Transverse colon (tissue), 4 donors: ENCODE measurements at regions not wholly inside any gene's neighbourhood (a gene's known extent, or its start where the extent isn't known, plus 50 kb on each side); places are given as distances from the start of the nearest gene placed in this dataset.

Experiments used
- EP300 ChIP-seq: sonication (generic); formaldehyde crosslinking; IDR thresholded peaks from one replicate; pipeline ENCODE4 v1.6.1; 2017; ENCODE audit warnings: antibody characterized with exemption, low read depth
- POLR2A ChIP-seq: fragments of 450-650 bp; IDR thresholded peaks from one replicate; pipeline ENCODE4 v1.6.1; 2016; ENCODE audit warnings: antibody characterized with exemption, mild to moderate bottlenecking, moderate library complexity
- POLR2AphosphoS5 ChIP-seq, 3 donors: sonication (generic); formaldehyde crosslinking; IDR thresholded peaks; one replicate each; pipeline ENCODE4 v1.6.1; 2016; ENCODE audit warnings: antibody characterized with exemption in 3 of 3
- TF ChIP-seq, protein P1 (sequence below), 5 experiments: fragments of 200-600 bp in 3 of 5; fragments of 450-650 bp in 2 of 5; sonication (generic) in 3 of 5; IDR thresholded peaks; 1 replicate in 2 of 5; 2 replicates in 3 of 5; pipeline ENCODE4 v1.5.1; 2016 to 2017; ENCODE audit warnings: antibody characterized with exemption in 5 of 5, inconsistent platforms in 3 of 5, mild to moderate bottlenecking in 2 of 5, moderate library complexity in 1 of 5

DNA sequence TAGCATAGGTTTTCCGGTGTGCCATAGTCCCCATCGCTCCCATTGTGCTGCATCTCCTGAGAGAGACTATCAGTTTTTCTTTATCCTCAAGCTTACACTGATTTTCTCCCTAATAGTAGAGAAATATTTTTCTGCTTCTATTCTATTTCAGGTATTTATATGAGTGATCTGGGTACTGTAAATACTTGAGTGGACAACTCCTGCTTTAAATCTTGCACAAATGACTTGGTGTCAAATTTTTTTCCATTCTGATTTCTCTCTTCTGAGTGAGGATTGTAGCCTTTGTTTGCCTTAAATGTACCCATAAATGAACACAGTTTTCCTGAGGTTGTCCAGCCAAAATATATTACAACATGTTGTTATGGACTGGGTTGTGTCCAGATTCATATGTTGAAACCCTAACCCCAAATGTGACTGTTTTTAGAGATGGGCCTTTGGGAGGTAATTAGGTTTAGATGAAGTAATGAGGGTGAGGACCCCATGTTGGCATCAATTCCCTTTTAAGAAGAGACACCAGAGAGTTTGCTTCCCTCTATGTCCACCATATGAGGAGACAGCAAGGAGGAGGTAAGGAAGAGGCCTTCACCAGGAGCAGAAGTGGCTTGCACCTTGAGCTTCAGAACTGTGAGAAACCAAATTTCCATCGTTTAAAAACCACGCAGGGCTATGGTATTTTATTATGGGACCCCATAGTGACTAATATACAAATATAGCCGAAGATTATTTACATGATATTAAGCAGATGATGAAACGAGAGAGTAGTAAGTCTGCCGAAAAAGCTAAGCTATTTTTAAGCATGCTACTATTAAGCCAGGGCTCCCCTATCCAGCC lies 336.4 kb upstream of the MPDZ start:
- TF ChIP-seq, protein P1, sequence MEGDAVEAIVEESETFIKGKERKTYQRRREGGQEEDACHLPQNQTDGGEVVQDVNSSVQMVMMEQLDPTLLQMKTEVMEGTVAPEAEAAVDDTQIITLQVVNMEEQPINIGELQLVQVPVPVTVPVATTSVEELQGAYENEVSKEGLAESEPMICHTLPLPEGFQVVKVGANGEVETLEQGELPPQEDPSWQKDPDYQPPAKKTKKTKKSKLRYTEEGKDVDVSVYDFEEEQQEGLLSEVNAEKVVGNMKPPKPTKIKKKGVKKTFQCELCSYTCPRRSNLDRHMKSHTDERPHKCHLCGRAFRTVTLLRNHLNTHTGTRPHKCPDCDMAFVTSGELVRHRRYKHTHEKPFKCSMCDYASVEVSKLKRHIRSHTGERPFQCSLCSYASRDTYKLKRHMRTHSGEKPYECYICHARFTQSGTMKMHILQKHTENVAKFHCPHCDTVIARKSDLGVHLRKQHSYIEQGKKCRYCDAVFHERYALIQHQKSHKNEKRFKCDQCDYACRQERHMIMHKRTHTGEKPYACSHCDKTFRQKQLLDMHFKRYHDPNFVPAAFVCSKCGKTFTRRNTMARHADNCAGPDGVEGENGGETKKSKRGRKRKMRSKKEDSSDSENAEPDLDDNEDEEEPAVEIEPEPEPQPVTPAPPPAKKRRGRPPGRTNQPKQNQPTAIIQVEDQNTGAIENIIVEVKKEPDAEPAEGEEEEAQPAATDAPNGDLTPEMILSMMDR (IDR thresholded peaks at IDR 0.05) = no peak
- TF ChIP-seq POLR2AphosphoS5 (IDR thresholded peaks at IDR 0.05) = peak in 1 of 3 donors; percentile 14
- TF ChIP-seq POLR2A = no peak
- TF ChIP-seq EP300 = no peak
